Endothelial cell of umbilical vein (primary cell): ENCODE measurements at regions not wholly inside any gene's neighbourhood (a gene's known extent, or its start where the extent isn't known, plus 50 kb on each side); places are given as distances from the start of the nearest gene placed in this dataset.

Experiments
- BruUV-seq: library from RNA; stranded (reverse); fragments of 400-500 nt; replicated peaks from 2 replicates; lab custom pipeline; 2021; lab: Mats Ljungman, UMichigan
- CTCF ChIA-PET: fragments of 300-600, 350-600 bp; sonication (Branson Sonifier 250); formaldehyde crosslinking; loops from one replicate; lab custom pipeline; 2021; ENCODE audit warnings: antibody characterized with exemption, inconsistent platforms; lab: Charles Lee
- POLR2A ChIA-PET: fragments of 300-600, 350-600 bp; sonication (Branson Sonifier 250); formaldehyde crosslinking; loops from one replicate; lab custom pipeline; 2021; ENCODE audit warnings: antibody characterized with exemption, inconsistent platforms; lab: Charles Lee
- DNase-seq: peaks from one replicate; pipeline ENCODE4 v3.0.0-alpha.2; 2011; ENCODE audit warnings: low read depth, low spot score
- FAIRE-seq: peaks from 2 replicates; lab custom pipeline; 2011; peaks lifted over from hg19 to GRCh38; lab: Jason Lieb, UNC
- H2AFZ ChIP-seq: 2 replicates; pipeline ENCODE4 v1.6.0; 2012; ENCODE audit warnings: low read depth, low read length, control low read depth, inconsistent platforms
- H3K27ac ChIP-seq: 2 replicates; pipeline ENCODE4 v1.5.1; 2011; ENCODE audit warnings: low read depth, mild to moderate bottlenecking, control low read depth, low read length, moderate library complexity; ENCODE audit not compliant: insufficient read depth
- H3K27me3 ChIP-seq, 2 experiments: 2 replicates each; pipeline versions ENCODE4 v1.6.0 to v1.6.1; 2011; ENCODE audit warnings: low read length in 2 of 2, mixed read lengths in 1 of 2; ENCODE audit not compliant: control insufficient read depth in 2 of 2, insufficient read depth in 2 of 2
- H3K36me3 ChIP-seq, 2 experiments: 2 replicates in 1 of 2; 3 replicates in 1 of 2; pipeline ENCODE4 v1.5.1; 2011; ENCODE audit warnings: low read length in 2 of 2, mild to moderate bottlenecking in 1 of 2, moderate library complexity in 1 of 2; ENCODE audit not compliant: control insufficient read depth in 2 of 2, insufficient read depth in 2 of 2; ENCODE audit errors: extremely low read depth in 1 of 2
- H3K4me1 ChIP-seq: 3 replicates; pipeline ENCODE4 v1.5.1; 2011; ENCODE audit warnings: mild to moderate bottlenecking, low read length; ENCODE audit not compliant: control insufficient read depth, insufficient read depth; ENCODE audit errors: extremely low read depth
- H3K4me2 ChIP-seq: 2 replicates; pipeline ENCODE4 v1.6.1; 2011; ENCODE audit warnings: low read length, control low read depth, mixed read lengths; ENCODE audit not compliant: insufficient read depth
- H3K4me3 ChIP-seq, 3 experiments: fragments of 200-600 bp in 1 of 3; sonication (generic), shearing (Covaris generic) in 1 of 3; replicated peaks in 1 of 3; 2 replicates each; pipeline ENCODE4 v1.5.1; 2011 to 2016; ENCODE audit warnings: control low read depth in 3 of 3, low read length in 3 of 3, mild to moderate bottlenecking in 2 of 3, inconsistent platforms in 1 of 3, low read depth in 1 of 3, moderate library complexity in 1 of 3; ENCODE audit not compliant: insufficient read depth in 1 of 3
- H3K79me2 ChIP-seq: 2 replicates; pipeline ENCODE4 v1.6.0; 2012; ENCODE audit warnings: low read length, inconsistent platforms; ENCODE audit not compliant: control insufficient read depth, insufficient read depth
- H3K9ac ChIP-seq: replicated peaks from 2 replicates; pipeline ENCODE3; 2011; ENCODE audit warnings: low read length, control low read depth; ENCODE audit not compliant: insufficient read depth; ENCODE audit errors: extremely low read depth
- H3K9me1 ChIP-seq: replicated peaks from 3 replicates; pipeline ENCODE4 v1.6.0; 2011; ENCODE audit warnings: mild to moderate bottlenecking, low read length; ENCODE audit not compliant: control insufficient read depth, insufficient read depth; ENCODE audit errors: extremely low read depth
- H3K9me3 ChIP-seq: replicated peaks from 2 replicates; pipeline ENCODE4 v1.5.1; 2012; ENCODE audit warnings: low read length, inconsistent platforms; ENCODE audit not compliant: control insufficient read depth, insufficient read depth
- H4K20me1 ChIP-seq: replicated peaks from 2 replicates; pipeline ENCODE3; 2011; ENCODE audit warnings: mild to moderate bottlenecking, low read length; ENCODE audit not compliant: control insufficient read depth, insufficient read depth; ENCODE audit errors: extremely low read depth
- CTCF ChIP-seq, 2 donors: IDR thresholded peaks; 1 replicate in 1 of 2; 2 replicates in 1 of 2; pipeline ENCODE4 v1.5.1; 2011; ENCODE audit warnings: low read length in 2 of 2, mild to moderate bottlenecking in 2 of 2, moderate library complexity in 2 of 2, control low read depth in 1 of 2, inconsistent platforms in 1 of 2, low read depth in 1 of 2; ENCODE audit not compliant: insufficient read depth in 1 of 2; ENCODE audit errors: extremely low read depth in 1 of 2
- EZH2 ChIP-seq: IDR thresholded peaks from 2 replicates; pipeline ENCODE4 v1.6.1; 2012; ENCODE audit warnings: borderline replicate concordance, low read depth, mild to moderate bottlenecking, moderate library complexity, low read length, inconsistent platforms; ENCODE audit not compliant: severe bottlenecking
- FOS ChIP-seq: IDR thresholded peaks from 2 replicates; pipeline ENCODE4 v1.6.1; 2011; ENCODE audit warnings: mild to moderate bottlenecking, low read length, moderate library complexity, borderline replicate concordance; ENCODE audit not compliant: insufficient read depth
- GATA2 ChIP-seq: IDR thresholded peaks from 2 replicates; pipeline ENCODE4 v1.7.0; 2011; ENCODE audit warnings: low read depth, mild to moderate bottlenecking, moderate library complexity, mixed read lengths, low read length; ENCODE audit not compliant: insufficient read length, insufficient read depth
- JUN ChIP-seq: IDR thresholded peaks from 2 replicates; pipeline ENCODE4 v1.6.1; 2011; ENCODE audit warnings: borderline replicate concordance, low read depth; ENCODE audit not compliant: insufficient read length, insufficient read depth
- MAX ChIP-seq: IDR thresholded peaks from 2 replicates; pipeline ENCODE4 v1.6.1; 2011; ENCODE audit not compliant: insufficient read depth, insufficient read length
- MYC ChIP-seq: IDR thresholded peaks from one replicate; pipeline ENCODE4 v1.6.1; 2011; ENCODE audit warnings: mild to moderate bottlenecking, low read depth, low read length
- POLR2A ChIP-seq: IDR thresholded peaks from 2 replicates; pipeline ENCODE4 v1.6.1; 2012; ENCODE audit warnings: low read depth, mild to moderate bottlenecking, control low read depth, low read length
- POLR2AphosphoS5 ChIP-seq: IDR thresholded peaks from 2 replicates; pipeline ENCODE4 v1.6.1; 2012; ENCODE audit warnings: low read depth, mild to moderate bottlenecking, control low read depth, low read length, moderate library complexity; ENCODE audit not compliant: insufficient read depth
- dilution Hi-C: fragments of 300-500 bp; cut with MboI; formaldehyde crosslinking; loops from one replicate; pipeline ENCODE4 v1.15.0; 2019; ENCODE audit warnings: low sequenced_read_pairs; ENCODE audit not compliant: extremely low pct_ligation_motif_present
- intact Hi-C: fragments of 100-400 bp; cut with micrococcal nuclease; formaldehyde crosslinking; loops from one replicate; pipeline ENCODE4 v1.10.0; 2022

- Histone ChIP-seq H3K79me2 (no peaks in the 10 kb centered on the region), H3K4me3 (no peak overlapping the region), H3K27me3 (no peaks in the 10 kb centered on the region), H3K9me3 (no peaks in the 10 kb centered on the region), H3K27ac (no peak overlapping the region), H3K9me1 (no peaks in the 10 kb centered on the region), H3K4me1 (no peaks in the 10 kb centered on the region), H3K4me2 (no peak overlapping the region), H3K9ac (no peak overlapping the region), H4K20me1 (no peaks in the 10 kb centered on the region), H3K36me3 (no peaks in the 10 kb centered on the region), H2AFZ (no peak overlapping the region)
- ChIA-PET POLR2A (no interaction called here), CTCF (no interaction called here)
- dilution Hi-C loops (no loop called here), intact Hi-C loops (no loop called here)
- BruUV-seq, result no TSS peak
- TF ChIP-seq EZH2, result no peak
- no peak for TF ChIP-seq MAX
- no peak for TF ChIP-seq POLR2AphosphoS5
- TF ChIP-seq JUN, result no peak
- TF ChIP-seq POLR2A, result no peak
- no peak for TF ChIP-seq GATA2
- TF ChIP-seq CTCF (IDR thresholded peaks at IDR 0.05; ENCODE audit: extremely low read depth in 1 of 2, insufficient read depth in 1 of 2, low read depth in 1 of 2, low read length in 2 of 2), result no peak
- no peak for TF ChIP-seq FOS
- no peak for TF ChIP-seq MYC
- no peak for DNase-seq
- FAIRE-seq, result no peak
Measured at GRCh38 chrX:35458142-35458541, 340.0 kb upstream of the MAGEB16 start.
